ENCODE measurements at regions not wholly inside any gene's neighbourhood (a gene's known extent, or its start where the extent isn't known, plus 50 kb on each side); places are given as distances from the start of the nearest gene placed in this dataset.
"Not testable (repeated sequence)": the region's sequence is repeated elsewhere in the genome, so short reads cannot be mapped to it uniquely, and the experiment has no call there.

GRCh38 chr12:70008944-70009343 lies 183.9 kb downstream of the MYRFL start:
- no peak for DNase-seq
- intact Hi-C loops (cut with micrococcal nuclease) = no loop called here
- ATAC-seq = no peak

GRCh38 chr12:70011353-70011752 lies 186.3 kb downstream of the MYRFL start:
- DNase-seq (no peak), ATAC-seq (no peak)
- intact Hi-C loops (cut with micrococcal nuclease) = no loop called here

- intact Hi-C loops (cut with micrococcal nuclease); ATAC-seq; DNase-seq: not testable (repeated sequence)
These were observed 188.0 kb downstream of the MYRFL start for GRCh38 chr12:70013016-70013415.

- ATAC-seq = no peak
- intact Hi-C loops (cut with micrococcal nuclease) = no loop called here
- no peak for DNase-seq
These were observed 203.5 kb downstream of the MYRFL start for GRCh38 chr12:70028515-70028914.

GRCh38 chr12:70028918-70029317 lies 203.9 kb downstream of the MYRFL start:
- no peak for ATAC-seq
- intact Hi-C loops (cut with micrococcal nuclease) = no loop called here
- DNase-seq = no peak

GRCh38 chr12:70031046-70031445 lies 206.0 kb downstream of the MYRFL start:
- intact Hi-C loops (cut with micrococcal nuclease) = no loop called here
- no peak for DNase-seq
- no peak for ATAC-seq

- intact Hi-C loops (cut with micrococcal nuclease) = no loop called here
- DNase-seq = no peak
- ATAC-seq = peak; percentile 89
These were observed 207.0 kb downstream of the MYRFL start for GRCh38 chr12:70032076-70032475.

- intact Hi-C loops (cut with micrococcal nuclease) = no loop called here
- ATAC-seq (no peak), DNase-seq (no peak)
These were observed 208.3 kb downstream of the MYRFL start for GRCh38 chr12:70033310-70033709.

GRCh38 chr12:70040141-70040540 lies 203.1 kb upstream of the CNOT2 start:
- intact Hi-C loops (cut with micrococcal nuclease) = no loop called here
- DNase-seq = no peak
- ATAC-seq = peak; percentile 67

- intact Hi-C loops (cut with micrococcal nuclease) = no loop called here
- DNase-seq = no peak
- ATAC-seq = peak; percentile 73
These were observed 200.6 kb upstream of the CNOT2 start for GRCh38 chr12:70042675-70043074.

GRCh38 chr12:70043490-70044138 lies 199.6 kb upstream of the CNOT2 start:
- intact Hi-C loops (cut with micrococcal nuclease) = no loop called here
- ATAC-seq = peak; percentile 90
- DNase-seq = no peak

- DNase-seq (no peak), ATAC-seq (no peak)
- intact Hi-C loops (cut with micrococcal nuclease) = no loop called here
These were observed 199.1 kb upstream of the CNOT2 start for GRCh38 chr12:70044167-70044566.

GRCh38 chr12:70045036-70045435 lies 198.2 kb upstream of the CNOT2 start:
- DNase-seq = no peak
- peak; percentile 18 for ATAC-seq
- intact Hi-C loops (cut with micrococcal nuclease) = no loop called here

GRCh38 chr12:70045514-70045913 lies 197.7 kb upstream of the CNOT2 start:
- intact Hi-C loops (cut with micrococcal nuclease) = no loop called here
- ATAC-seq = no peak
- no peak for DNase-seq

- intact Hi-C loops (cut with micrococcal nuclease) = no loop called here
- no peak for DNase-seq
- no peak for ATAC-seq
These were observed 194.5 kb upstream of the CNOT2 start for GRCh38 chr12:70048521-70049250.

- no peak for DNase-seq
- intact Hi-C loops (cut with micrococcal nuclease) = no loop called here
- no peak for ATAC-seq
These were observed 193.5 kb upstream of the CNOT2 start for GRCh38 chr12:70049596-70050360.

- peak; percentile 17 for ATAC-seq
- intact Hi-C loops (cut with micrococcal nuclease) = no loop called here
- DNase-seq = no peak
These were observed 190.8 kb upstream of the CNOT2 start for GRCh38 chr12:70052476-70052875.

- ATAC-seq (peak; percentile 97), DNase-seq (no peak)
- intact Hi-C loops (cut with micrococcal nuclease) = no loop called here
These were observed 190.2 kb upstream of the CNOT2 start for GRCh38 chr12:70052931-70053497.

GRCh38 chr12:70059373-70059772 lies 183.9 kb upstream of the CNOT2 start:
- intact Hi-C loops (cut with micrococcal nuclease) = no loop called here
- DNase-seq = no peak
- ATAC-seq = no peak

GRCh38 chr12:70060634-70061033 lies 182.6 kb upstream of the CNOT2 start:
- intact Hi-C loops (cut with micrococcal nuclease) = no loop called here
- DNase-seq (no peak), ATAC-seq (no peak)

Data from left ventricle myocardium superior (tissue), 1 donor.